ENCODE measurements at regions not wholly inside any gene's neighbourhood (a gene's known extent, or its start where the extent isn't known, plus 50 kb on each side); places are given as distances from the start of the nearest gene placed in this dataset.

DNA sequence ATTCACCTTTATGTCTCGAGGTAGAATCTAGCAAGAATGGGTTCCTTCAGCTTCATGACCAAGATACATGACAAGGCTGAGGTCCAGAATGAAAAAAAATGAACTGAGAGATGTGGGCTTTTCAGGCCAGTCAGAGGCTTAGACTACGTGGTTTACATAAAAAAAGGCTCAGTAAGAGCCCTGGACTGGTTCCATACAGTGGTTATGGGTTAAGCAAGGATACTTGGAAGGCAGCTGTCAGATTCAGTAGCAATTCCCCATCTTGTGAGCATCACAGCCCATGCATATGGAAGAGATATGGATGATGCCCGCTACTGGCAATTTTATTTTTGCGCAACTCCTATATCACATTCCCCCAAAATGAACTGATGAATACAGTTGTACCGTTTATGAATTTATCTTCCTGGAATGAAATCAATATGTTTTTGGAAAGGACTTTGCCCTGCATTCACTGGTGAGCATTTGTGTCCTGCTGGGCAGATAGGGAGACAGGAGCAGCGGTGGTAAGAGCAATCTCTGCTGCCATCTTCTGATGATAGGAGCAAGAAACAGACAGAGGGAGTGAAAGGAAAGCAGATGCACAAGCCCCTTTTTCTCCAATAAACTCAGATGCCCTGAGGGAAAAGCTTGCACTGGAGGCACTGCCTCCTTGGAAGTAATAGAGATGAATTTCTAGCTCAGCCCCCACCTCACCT, 280.4 kb downstream of the GALC start:
- peak; percentile 65 to 75 for DNase-seq

DNA sequence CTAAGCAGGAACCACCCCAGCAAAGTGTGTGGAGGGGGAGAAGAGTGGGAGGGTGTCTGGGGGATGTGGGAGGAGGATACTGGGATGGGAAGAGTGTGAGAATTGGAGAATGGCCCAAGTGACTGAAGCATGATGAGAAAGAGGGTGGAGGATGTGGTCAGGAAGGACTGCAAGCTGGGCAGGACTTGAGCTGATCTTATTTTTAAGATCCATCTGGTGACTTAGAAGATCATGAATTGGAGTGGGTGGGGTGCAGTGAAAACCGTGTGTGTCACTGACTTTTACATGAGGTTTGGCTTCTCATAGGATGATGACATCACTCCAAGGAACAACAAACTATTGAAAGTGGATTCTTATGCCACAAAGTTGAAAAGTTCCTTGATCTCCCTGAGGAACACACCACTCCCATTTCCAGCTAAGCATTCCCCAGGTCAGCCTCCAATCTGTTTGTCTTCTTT, 287.5 kb downstream of the GALC start:
- DNase-seq, result no peak

DNA sequence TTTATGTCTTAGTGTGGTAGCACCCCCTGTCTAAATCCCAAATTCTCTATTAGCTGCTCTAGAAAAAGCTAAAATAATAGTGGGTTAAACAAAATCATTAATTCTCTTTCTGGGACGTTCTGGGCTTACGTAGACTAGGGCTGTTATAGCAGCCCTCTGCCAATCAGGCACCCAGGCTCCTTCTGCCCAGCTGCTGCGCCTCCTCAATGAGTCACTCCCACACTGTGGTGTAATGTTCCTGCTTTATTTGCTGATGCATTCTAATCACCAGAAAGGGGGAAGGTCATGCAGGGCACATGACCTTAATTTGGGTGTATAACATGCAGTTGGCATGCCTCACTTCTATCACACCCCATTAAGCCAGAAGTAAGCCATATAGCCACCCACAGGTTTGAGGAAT, 294.5 kb downstream of the GALC start:
- DNase-seq, result peak in 1 of 2 experiments; percentile 6

DNA sequence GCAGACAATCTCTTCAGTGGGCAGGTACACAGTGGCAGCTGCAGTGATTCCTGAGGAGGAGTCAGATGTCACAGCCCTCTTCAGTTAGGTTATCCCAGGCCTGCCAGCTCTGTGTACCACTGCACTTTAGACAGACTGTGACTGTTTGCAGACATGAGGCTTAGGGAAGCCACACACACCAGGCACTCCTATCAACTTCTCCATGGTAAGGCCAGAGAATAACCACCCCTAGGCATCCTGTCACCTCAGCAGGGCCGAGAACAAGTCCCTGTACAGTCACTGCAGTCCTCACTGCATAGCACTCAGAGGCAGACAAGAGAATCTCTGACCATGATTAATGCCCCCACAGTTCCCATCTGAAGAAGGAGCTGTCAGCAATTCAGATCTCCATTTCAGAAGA, 296.5 kb downstream of the GALC start:
- DNase-seq, result peak; percentile 89 to 98

DNA sequence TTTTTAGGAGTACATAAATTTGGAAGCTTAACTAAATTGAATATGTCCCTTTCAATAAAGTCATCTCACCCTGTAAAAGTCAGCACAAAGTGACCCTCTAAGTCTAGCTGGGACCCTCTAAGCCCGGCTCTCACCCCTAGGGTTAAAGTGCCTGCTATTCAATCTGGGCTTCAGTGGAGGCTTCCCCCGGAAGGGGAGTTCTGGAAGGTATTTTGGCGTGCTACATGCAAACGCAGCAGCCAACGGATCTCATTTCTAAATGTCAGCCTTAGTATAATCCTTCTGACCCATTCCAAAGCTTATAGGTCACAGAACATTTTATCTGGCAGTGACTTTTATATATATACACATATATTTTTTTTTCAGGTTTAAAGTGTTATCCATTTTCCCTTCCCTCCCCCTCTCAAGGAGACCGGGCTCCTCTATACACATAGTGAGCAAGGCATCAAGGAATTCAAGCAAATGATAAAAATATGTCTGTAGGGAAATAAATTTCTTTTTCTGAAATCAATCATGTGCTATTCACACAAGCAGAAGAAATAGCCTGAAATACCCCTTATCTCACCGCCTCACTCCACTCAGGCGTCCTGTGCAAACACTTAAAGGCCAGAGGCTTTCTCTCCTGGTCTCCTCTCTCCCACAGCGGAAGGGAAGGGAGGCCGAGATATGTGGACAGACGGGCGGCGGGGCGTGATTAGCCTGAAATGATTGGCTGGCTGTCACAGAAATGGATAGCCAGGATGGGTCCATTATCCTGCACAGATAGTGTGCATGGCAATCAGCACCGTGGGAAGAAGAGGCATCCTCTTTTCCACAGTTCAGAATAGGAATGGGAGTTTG, 301.7 kb downstream of the GALC start:
- no peak for DNase-seq

DNA sequence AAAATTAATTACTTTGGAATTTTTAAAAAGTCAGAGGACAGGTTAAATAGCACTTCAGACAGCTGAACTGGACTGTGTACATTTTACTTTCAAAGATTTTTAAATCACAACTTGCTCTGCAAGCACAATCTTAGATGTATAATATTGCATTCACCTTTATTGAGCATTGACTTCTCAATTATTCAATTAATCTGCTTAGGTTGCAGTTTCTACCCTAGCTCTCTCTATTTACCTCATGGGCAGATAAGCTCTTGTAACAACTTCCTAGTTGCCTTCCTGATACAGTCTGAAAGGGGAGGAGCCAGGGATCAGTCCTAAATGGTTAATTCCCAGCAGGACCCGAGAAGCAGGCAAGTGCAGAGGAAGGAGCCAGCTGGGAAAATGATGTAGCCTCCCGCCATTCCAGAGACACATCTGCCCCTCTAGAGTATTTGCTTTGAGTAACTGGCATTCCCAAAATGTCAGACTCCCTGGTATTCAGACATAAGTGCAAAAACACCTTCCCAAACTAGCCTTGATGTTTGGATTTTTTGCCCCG, 302.8 kb downstream of the GALC start:
- DNase-seq, result peak; percentile 76 to 86

DNA sequence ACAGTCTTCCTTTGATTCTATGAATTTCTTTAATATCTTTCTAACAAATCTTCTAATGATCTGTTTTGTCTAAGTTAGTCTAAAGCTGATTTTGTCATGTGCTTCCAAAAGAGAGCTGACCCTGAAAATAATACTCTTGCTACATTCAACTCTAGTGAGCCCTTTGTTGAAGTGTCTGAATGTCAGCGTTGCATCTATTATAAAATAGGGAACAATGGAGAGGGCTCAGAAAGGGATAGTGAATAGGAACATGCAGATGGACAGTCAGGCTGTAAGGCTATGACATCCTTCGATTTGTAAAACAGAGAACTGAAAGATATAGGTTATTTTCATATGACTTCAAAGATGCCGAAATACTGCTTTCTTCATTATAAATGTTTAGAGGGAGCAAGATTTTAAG, 304.5 kb downstream of the GALC start:
- DNase-seq, result no peak

DNA sequence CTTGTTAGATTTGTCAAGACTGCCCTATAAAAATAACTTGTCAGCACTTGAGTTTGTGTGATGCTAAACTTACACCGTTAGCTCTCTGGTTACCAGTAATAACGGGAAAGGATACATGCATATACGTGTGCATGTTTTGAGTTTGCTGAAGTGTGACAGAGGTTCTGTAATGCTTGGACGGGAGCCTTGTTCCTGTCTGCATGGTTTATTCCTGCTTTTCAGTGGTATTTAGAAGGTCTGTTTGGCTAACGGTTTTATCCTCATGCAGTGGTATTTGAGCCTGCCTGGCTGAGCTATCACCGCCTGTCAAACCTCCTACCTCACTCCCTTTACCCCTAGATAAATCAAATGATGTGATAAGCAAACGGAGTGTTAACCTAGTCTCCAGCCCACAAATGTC, 305.6 kb downstream of the GALC start:
- DNase-seq, result no peak

DNA sequence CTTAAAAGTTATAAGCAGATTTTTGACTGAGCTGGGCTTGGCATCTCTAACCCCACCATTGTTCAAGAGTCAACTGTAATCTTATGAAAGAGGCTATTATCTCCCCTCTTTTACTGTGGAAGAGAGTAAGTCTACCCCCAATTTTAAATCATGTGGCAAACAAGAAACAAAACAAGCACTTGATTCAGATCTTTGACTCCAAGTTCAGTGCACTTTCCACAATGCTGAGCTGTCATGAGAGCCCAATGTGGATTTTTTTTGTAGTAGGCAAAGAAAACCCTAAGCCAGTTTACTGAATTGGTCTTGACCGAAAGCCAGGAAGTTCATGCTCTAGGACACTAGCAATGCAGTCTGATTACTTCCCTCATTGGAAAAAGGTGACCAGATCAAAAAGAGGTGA, 306.2 kb downstream of the GALC start:
- no peak for DNase-seq

DNA sequence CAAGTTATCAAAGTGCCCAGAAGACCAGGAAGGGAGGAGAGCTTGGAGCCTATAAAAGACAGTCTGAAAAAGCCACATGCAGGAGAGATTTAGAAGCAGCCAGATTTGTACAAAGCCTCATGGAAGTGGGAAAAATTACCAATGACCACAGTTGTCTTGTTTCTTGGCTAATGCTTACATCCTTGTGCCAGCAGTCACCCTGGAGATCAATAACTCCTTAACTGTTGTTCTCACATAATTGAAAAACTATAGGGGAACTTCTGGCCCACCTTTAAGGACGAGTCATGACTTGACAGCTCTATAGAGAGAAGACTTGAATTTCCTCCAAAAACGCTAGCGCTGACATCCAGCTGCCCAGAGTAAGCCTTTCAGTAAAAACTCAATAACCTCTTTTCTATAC, 313.1 kb downstream of the GALC start:
- DNase-seq, result no peak

DNA sequence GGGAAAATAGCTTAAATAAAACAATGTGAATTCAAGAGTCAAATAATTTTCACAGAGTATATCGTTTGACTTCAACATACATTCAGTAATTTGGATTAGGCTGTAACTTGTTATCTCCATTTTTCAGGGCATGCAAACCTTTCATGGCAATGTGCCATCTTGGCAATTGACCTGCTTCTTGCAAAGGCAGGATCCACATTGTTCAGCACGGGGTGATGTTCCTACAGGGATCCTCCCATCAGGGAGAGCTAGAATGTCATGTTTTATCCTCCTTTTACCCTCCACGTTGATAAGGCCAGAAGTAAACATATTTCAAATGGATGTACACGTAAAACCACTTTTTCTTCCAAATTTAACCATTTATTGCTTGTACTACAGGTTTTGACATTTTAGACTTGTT, 314.4 kb downstream of the GALC start:
- no peak for DNase-seq

DNA sequence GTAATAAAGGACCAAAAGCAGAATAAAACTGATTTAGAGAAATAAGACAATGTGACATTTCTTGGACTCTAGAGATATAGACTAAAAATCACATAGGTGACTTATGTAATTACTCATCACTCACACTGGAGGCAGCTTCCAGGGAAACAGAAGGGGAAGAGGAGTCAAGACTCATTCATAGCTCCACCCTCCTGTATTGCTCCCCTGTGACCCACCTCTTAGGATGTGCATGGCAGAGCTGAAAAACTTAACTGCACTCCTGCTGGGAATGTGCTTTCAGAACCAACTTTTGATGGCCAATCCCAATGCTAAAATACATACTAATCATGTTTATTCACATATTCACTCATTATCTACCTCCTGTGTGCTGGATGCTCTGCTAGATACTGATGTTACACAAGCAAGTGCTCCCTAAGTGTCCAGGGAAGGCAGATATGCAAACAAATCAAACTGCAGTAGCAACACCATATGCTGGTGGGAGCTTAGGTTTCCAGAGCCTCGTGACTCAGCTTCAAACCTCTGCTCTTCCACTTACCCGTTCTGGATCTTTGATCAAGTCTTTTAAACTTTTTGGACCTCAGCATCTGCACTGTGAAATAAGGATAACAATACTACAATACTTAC, 316.1 kb downstream of the GALC start:
- DNase-seq, result peak; percentile 51 to 81

DNA sequence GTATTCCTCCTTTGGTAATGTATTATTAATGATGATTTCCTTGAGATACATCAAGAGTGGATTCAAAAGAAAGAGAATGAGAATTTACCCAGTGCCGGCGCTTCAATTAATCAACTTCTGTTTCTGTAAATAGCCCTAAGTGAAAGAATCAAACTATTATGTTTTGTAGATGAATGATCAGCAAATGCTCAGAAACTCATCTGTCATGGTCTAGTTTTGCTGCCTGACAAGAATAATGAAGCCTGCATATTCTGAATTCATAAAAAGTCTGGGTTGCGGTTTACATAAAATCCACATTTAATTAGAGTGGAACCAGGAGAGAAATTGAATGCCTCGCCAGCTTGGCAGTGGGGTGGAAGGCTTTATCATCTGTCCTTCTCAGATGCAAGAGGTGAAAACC, 325.3 kb downstream of the GALC start:
- no peak for DNase-seq

DNA sequence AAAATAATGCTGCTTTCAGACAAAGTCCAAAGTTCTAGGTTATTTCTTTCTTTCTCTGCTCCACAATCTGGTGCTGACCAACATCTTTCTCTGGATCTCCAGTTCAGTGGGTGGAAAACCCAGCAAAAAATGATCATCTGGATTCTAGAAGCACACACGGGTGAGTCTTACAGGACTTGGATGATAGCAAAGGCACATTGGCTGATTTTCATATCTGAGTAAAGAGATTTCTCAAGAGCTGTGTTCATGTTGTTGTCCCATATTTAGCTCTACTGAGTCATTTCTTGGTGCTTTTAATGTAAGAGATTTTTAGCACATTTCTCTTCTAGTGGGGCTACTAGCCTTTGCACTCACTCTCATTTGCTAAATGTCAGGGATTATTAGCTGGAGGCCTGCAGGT, 336.7 kb downstream of the GALC start:
- DNase-seq, result no peak

DNA sequence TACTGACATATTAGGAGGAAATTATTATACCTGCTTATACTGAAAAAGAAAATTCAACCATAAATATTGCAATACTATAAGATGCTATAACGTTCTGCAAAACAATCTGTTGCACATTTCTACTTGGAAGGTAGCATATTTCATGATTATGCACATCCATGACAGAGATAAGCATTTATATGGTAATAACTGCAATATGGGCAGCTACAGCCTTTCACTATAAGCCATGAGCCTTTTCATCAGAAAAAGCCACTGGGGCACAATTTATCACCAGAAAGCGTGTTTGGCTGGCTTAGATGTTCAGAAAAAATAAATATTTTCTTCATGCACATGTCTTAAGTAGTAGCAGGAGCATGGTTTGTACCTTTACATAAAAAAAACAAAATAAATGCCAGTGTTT, 340.7 kb downstream of the GALC start:
- no peak for DNase-seq

DNA sequence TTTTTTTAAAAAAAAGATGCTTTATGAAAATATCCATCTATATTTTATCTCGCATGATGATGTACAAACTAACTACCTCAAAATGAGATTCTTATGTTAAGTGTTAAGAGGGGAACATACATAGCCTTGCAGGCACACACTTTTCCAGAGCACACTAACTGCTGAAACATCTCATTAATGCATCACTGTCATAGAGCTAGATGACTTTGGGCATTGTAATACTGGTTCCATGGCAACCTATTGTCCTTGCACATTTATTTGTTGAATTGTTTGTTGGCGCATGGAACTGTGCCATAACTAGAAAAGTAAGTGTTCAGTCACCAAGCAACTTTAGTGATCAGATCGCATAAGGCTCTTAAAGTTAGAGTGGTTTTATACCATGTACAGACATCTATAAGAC, 348.3 kb downstream of the GALC start:
- DNase-seq, result no peak

DNA sequence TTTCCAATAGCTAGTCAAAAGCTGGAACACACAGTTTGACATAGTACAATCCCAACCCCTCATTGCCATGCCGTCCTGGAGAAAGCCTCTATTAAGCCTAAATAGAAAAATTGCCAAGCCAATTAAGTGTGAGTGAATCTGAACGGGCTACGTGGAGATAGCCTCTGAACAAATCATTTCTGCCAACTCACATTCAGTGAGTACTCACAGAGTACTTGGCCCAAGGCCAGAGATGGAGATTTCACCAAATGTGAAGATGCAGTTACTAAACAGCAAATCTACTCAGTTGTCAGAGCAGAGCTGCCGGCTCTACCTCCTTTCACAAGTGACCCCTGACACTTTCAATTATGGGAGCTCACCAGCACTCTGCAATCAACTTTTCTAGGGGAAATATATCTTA, 350.0 kb downstream of the GALC start:
- peak; percentile 82 to 93 for DNase-seq

DNA sequence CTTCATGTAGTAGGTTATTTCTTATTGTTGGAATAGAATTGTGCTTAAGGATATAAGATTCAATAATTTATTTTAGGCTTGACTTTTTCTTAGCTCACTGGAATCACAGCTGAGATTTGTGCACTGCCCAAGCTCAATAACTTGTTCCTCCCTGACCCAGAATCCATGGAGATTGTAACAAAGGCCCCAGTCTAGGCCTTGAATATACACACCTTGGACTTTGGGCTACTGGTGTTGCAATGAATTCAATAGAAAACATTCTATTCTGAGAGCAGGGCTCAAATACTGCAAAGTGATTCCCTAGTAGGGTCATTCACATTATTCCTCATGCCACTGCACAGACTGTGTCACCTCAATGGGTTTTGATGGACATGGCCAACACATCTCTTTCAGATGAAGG, 352.4 kb downstream of the GALC start:
- DNase-seq, result no peak

DNA sequence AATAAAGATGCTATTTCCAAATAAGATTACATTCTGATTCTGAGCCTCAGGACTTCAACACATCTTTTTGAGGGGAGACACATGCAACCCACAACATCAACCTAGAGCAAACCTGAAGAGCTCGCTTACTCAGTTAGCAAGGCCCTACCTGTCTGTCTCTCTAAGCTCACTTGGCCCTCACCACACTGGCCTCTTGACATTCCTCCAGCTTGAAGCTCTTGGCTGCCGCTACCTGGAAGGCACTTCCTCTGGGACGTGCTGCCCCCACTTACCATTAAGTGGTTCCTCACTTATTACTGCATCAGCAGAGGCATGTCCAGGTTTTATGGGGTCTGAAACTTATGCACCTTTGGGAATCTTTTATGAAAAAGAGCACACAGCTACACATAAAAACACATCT, 354.8 kb downstream of the GALC start:
- DNase-seq, result no peak

DNA sequence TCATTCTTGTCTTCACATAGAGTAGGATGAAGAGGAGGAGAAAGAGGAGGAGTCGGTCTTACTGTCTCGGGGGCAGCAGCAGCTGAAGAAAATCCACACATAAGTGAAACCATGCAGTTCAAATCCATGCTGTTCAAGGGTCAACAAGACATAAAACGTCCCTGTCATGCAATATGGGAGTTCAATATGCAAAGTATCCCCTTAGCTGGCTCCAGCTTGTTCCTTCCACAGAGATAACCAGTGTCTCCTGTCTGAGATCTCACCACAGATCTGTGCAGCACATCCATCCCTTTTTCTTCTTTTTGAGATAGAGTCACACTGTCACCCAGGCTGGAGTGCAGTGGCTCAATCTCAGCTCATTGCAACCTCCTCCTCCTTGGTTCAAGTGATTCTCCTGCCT, 357.5 kb downstream of the GALC start:
- DNase-seq, result no peak

DNA sequence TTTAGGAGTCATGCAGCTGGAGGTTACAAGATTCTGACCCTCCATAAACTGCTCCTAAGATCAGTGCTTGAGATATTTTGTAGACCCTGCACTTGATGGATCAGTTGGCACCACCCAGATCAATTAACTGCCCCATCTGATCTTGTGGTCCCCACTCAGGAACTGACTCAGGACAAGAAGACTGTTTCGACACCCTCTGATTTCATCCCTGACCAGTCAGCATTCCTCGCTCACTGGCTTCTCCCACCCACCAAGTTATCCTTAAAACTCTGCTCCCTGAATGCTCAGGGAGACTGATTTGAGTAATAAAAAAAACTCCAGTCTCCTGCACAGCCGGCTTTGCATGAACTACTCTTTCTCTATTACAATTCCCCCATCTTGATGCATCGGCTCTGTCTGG, 360.2 kb downstream of the GALC start:
- DNase-seq, result no peak

DNA sequence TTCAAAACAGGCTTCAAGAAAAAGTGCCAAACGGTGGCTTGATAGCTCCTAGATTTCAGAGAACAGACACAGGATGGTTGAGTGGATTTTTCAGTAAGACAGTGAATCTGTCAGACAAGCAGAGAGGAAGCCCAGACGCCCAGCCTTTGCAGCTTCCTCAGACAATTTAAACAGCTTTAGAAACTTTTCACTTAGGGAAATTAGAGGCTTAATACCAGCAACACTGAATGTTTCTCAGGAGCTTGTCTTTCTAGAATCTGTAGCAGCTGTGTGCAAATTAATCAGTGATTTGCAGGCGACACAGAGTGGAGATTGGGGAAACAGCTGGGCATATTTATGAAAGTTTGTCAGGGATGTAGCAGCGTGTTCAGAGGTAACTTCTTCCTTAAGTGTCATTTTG, 362.1 kb downstream of the GALC start:
- peak; percentile 53 to 94 for DNase-seq

DNA sequence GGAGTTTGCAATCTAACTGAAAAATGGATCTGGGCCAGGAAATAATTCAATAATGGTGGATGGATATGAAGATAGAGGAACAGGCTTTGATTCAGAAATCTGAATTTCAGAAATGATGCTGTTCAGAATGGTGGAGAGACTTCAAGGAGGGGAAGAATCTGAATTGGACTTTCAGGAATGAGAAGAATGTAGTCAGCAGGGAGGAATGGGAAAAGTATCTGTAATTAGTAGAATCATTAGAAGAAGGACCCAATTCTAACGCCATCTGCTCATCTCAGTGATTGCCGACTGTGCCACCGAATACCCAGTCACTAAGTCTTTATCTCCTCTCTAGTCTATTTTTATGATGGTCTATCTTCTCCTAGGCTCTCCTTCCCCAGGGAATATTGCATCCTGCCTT, 363.2 kb downstream of the GALC start:
- peak; percentile 30 to 76 for DNase-seq

DNA sequence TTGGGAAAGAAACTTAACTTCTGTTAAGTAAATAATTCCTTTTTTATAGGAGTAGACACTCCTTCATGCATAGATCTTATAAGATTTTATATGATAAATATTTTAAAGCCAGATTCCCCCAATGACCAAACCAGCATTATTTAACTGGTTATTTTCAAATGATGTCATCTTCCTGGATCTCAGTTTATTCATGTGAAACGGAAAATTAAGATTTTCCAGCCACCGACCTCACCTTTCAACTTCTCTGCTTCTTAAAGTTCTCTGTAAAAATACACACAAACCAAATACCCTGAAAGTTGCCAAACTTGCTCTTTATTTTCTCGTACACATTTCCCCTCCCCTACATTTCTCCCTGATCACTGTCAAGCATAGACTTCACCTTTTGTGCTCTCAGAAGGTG, 364.2 kb downstream of the GALC start:
- no peak for DNase-seq

Measured in NCI-H524 (cell line).